ENCODE measurements at regions not wholly inside any gene's neighbourhood (a gene's known extent, or its start where the extent isn't known, plus 50 kb on each side); places are given as distances from the start of the nearest gene placed in this dataset.

DNA sequence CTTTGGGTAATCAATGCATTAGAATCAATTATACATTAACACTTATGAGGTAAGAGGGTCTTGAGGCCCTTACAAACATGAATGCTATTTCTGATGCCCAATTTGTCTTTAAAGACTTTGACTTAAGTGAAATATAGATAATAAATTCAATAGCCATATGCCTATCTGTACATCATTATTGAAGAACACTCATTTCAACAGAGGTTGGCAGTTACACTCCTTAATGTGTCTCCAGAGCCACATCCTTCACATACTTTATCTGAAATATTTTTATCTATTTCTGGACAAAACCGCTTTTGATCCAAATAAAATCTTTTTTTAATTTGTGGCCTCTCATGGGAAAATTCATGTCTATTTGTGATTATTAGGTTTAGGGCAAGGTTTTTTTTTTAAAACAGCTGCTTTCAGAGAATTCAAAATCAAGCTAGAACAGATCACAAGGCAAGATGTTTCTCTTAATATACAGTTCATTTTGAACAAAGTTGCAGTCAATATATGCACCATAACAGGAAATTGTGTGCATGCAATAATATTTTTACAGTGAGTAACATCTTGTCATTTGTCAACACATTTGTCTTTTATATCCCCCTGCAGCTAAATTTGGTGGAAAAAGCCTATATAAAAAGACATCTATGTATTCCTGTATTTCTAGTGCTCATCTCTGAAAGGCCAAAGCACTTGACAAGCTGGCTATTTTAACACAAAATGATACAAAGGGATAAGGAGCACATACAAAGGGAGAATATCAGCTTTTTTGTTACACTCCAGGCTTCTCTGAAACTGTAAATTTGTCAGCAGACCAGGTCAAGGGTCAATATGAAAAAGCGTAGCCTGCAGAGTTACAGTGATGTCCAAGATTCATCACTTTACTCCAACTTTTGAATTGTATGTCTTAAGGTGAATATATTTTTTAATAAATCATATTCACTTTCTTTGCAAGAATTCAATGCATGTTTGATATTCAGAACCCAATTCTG lies 146.2 kb upstream of the DPH6 start:
- H3K79me2 ChIP-seq (ENCODE audit: control insufficient read depth, insufficient read depth, low read length) = no peaks in the 10 kb centered on the region
- FAIRE-seq (no peak), ATAC-seq (no peak), DNase-seq (ENCODE audit: low read depth, low spot score) (no peak)
- CTCF ChIA-PET = interaction anchor here (0.9 kb wide), 1 partner anchor 403 kb away, joined by 3 read pairs; no protein-coding TSS in a partner anchor
- H3K36me3 ChIP-seq (ENCODE audit: control insufficient read depth in 2 of 2, insufficient read depth in 2 of 2, low read length in 1 of 2) = no peaks in the 10 kb centered on the region
- H3K27me3 ChIP-seq (replicated peaks in 1 of 2; ENCODE audit: control insufficient read depth in 2 of 2, insufficient read depth in 2 of 2, low read length in 1 of 2) = no peaks in the 10 kb centered on the region
- no peaks in the 10 kb centered on the region for H3K4me1 ChIP-seq (ENCODE audit: control insufficient read depth, insufficient read depth, low read length)
- H3K9ac ChIP-seq (ENCODE audit: control insufficient read depth, insufficient read depth, low read length) = no peak overlapping the region
- WGBS (ENCODE audit: insufficient coverage, insufficient replicate concordance, low lambda C conversion rate, missing lambda C conversion rate) = 29% methylated on average over 2 of the region's 2 CpGs
- SMC1A ChIA-PET (ENCODE audit: uncharacterized antibody, unreplicated experiment) = interaction anchor here (1.6 kb wide), 1 partner anchor 10 kb away, joined by 4 read pairs; no protein-coding TSS in a partner anchor
- in situ Hi-C loops (cut with MboI) (no loop called here), intact Hi-C loops (cut with micrococcal nuclease; ENCODE audit: unreplicated experiment) (no loop called here)
- H4K20me1 ChIP-seq (ENCODE audit: control insufficient read depth, insufficient read depth) = no peaks in the 10 kb centered on the region
- no TSS peak for BruUV-seq (replicated peaks)
- RAD21 ChIA-PET (ENCODE audit: unreplicated experiment) = no interaction called here
- H3K4me3 ChIP-seq = no peak overlapping the region
- H2AFZ ChIP-seq (ENCODE audit: control insufficient read depth, low read depth, low read length) = no peak overlapping the region
- POLR2A ChIA-PET = no interaction called here
- H3K9me3 ChIP-seq (replicated peaks; ENCODE audit: control insufficient read depth, insufficient read depth, low read length) = no peaks in the 10 kb centered on the region
- TF ChIP-seq, protein P1, sequence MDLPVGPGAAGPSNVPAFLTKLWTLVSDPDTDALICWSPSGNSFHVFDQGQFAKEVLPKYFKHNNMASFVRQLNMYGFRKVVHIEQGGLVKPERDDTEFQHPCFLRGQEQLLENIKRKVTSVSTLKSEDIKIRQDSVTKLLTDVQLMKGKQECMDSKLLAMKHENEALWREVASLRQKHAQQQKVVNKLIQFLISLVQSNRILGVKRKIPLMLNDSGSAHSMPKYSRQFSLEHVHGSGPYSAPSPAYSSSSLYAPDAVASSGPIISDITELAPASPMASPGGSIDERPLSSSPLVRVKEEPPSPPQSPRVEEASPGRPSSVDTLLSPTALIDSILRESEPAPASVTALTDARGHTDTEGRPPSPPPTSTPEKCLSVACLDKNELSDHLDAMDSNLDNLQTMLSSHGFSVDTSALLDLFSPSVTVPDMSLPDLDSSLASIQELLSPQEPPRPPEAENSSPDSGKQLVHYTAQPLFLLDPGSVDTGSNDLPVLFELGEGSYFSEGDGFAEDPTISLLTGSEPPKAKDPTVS (IDR thresholded peaks at IDR 0.05; ENCODE audit: low read depth, low read length) = no peak
- TF ChIP-seq ESRRA (IDR thresholded peaks at IDR 0.05; ENCODE audit: low read length) (no peak), POLR2AphosphoS2 (IDR thresholded peaks at IDR 0.05; ENCODE audit: low read depth, low read length) (no peak), CHD1 (IDR thresholded peaks at IDR 0.05; ENCODE audit: low read depth, low read length) (no peak), STAT3 (IDR thresholded peaks at IDR 0.05; ENCODE audit: low read depth, low read length) (no peak), MTA3 (IDR thresholded peaks at IDR 0.05; ENCODE audit: borderline replicate concordance, low read length) (no peak), ZNF274 (IDR thresholded peaks at IDR 0.05; ENCODE audit: insufficient read depth, insufficient read length) (no peak), SREBF2 (IDR thresholded peaks at IDR 0.05; ENCODE audit: low read length) (no peak), CBFB (IDR thresholded peaks at IDR 0.05; ENCODE audit: low read depth) (no peak), MXI1 (IDR thresholded peaks at IDR 0.05; ENCODE audit: low read depth, low read length) (no peak)
- TF ChIP-seq, protein P2, sequence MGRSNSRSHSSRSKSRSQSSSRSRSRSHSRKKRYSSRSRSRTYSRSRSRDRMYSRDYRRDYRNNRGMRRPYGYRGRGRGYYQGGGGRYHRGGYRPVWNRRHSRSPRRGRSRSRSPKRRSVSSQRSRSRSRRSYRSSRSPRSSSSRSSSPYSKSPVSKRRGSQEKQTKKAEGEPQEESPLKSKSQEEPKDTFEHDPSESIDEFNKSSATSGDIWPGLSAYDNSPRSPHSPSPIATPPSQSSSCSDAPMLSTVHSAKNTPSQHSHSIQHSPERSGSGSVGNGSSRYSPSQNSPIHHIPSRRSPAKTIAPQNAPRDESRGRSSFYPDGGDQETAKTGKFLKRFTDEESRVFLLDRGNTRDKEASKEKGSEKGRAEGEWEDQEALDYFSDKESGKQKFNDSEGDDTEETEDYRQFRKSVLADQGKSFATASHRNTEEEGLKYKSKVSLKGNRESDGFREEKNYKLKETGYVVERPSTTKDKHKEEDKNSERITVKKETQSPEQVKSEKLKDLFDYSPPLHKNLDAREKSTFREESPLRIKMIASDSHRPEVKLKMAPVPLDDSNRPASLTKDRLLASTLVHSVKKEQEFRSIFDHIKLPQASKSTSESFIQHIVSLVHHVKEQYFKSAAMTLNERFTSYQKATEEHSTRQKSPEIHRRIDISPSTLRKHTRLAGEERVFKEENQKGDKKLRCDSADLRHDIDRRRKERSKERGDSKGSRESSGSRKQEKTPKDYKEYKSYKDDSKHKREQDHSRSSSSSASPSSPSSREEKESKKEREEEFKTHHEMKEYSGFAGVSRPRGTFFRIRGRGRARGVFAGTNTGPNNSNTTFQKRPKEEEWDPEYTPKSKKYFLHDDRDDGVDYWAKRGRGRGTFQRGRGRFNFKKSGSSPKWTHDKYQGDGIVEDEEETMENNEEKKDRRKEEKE (IDR thresholded peaks at IDR 0.05) = no peak
- TF ChIP-seq, protein P3, sequence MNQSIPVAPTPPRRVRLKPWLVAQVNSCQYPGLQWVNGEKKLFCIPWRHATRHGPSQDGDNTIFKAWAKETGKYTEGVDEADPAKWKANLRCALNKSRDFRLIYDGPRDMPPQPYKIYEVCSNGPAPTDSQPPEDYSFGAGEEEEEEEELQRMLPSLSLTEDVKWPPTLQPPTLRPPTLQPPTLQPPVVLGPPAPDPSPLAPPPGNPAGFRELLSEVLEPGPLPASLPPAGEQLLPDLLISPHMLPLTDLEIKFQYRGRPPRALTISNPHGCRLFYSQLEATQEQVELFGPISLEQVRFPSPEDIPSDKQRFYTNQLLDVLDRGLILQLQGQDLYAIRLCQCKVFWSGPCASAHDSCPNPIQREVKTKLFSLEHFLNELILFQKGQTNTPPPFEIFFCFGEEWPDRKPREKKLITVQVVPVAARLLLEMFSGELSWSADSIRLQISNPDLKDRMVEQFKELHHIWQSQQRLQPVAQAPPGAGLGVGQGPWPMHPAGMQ (IDR thresholded peaks at IDR 0.05; ENCODE audit: borderline replicate concordance) = no peak
- H3K27ac ChIP-seq (ENCODE audit: control insufficient read depth, insufficient read depth) = no peak overlapping the region
- no peak overlapping the region for H3K4me2 ChIP-seq (ENCODE audit: control insufficient read depth, insufficient read depth)

All from GM12878 (cell line).